Heart left ventricle (tissue), 13 donors: ENCODE measurements at regions not wholly inside any gene's neighbourhood (a gene's known extent, or its start where the extent isn't known, plus 50 kb on each side); places are given as distances from the start of the nearest gene placed in this dataset.

Source experiments
- CTCF ChIP-seq, 12 donors: fragments of 200-600 bp; sonication (generic) in 4 of 12; IDR thresholded peaks; one replicate each; pipeline versions ENCODE4 v1.5.0 to v1.8.0; 2018 to 2022; ENCODE audit warnings: antibody characterized with exemption in 12 of 12, mild to moderate bottlenecking in 5 of 12
- POLR2A ChIP-seq, 2 donors: fragments of 450-650 bp; IDR thresholded peaks; one replicate each; pipeline ENCODE4 v1.6.1; 2017; ENCODE audit warnings: antibody characterized with exemption in 2 of 2, mild to moderate bottlenecking in 2 of 2, moderate library complexity in 2 of 2
- donor health status: ischemic (EF 13 %, LVEDD 7.1; RV severe dilation, severe dysfunction).
- donor health status: DM: no; HTN: yes; CAD: no.
- donor health status: DM: no; HTN: no; CAD: no.
- donor health status: ischemic (EF 25% LVEDD 6.9; RV normal size, moderate dysfunction).
- donor health status: ischemic (EF 25% LVEDD 5.7; RV mildly dilated, moderate dysfunction).
- donor health status: ischemic (EF 35%, LVEDD 5.7; RV mildly dilated, moderate dysfunction).
- donor health status: nonischemic (EF 11% LVEDD 7.7; RV severe dilation, severe dysfunction).
- donor health status: DM: yes; HTN: yes; CAD: no.
- donor health status: PGD.
- donor health status: ischemic (EF 29% LVEDD 5.4; RV normal size, mild dysfunction).
- donor health status: nonischemic (EF 23%, LVEDD 6.1; RV moderate dilation, normal function).

GRCh38 chr6:81450180-81450579 is 302.3 kb downstream of the TENT5A start:
- TF ChIP-seq CTCF (IDR thresholded peaks at IDR 0.05) = peak in 2 of 12 donors; percentile 11 to 18
- TF ChIP-seq POLR2A (IDR thresholded peaks at IDR 0.05) = no peak
